Neural progenitor cell (in vitro differentiated cells): ENCODE measurements at regions not wholly inside any gene's neighbourhood (a gene's known extent, or its start where the extent isn't known, plus 50 kb on each side); places are given as distances from the start of the nearest gene placed in this dataset.

Experiments
- EZH2 ChIP-seq: fragments of 200-600 bp; sonication (generic); IDR thresholded peaks from 2 replicates; pipeline ENCODE4 v1.6.1; 2017; ENCODE audit warnings: antibody characterized with exemption, mild to moderate bottlenecking, moderate library complexity
- TF ChIP-seq, protein P1 (sequence below): fragments of 200-600 bp; sonication (generic); IDR thresholded peaks from 2 replicates; pipeline ENCODE4 v1.5.1; 2017; ENCODE audit warnings: antibody characterized with exemption, mild to moderate bottlenecking

DNA sequence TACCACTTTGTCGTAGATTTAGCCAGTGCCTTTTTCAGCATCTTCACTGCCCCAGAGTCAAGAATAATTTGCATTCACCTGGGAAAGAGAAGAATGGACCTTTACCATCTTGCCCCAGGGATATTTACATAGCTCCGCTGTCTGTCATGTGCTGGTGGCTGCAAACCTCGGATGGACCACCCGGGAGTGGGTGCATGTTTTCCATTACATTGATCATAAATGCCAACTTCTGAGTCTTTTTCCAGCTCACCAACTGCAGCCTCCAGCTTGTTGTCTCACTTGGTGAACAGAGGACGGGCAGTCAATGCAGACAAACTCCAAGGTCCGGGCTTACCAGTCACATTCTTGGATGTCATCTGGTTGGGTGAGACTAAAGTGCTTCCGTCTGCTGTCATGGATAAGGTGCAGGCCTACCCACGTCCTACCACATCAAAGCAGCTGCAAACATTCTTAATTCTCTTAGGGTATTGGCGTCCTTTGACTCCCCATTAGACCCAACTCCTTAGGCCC lies 155.8 kb upstream of the APC start:
- TF ChIP-seq, protein P1, sequence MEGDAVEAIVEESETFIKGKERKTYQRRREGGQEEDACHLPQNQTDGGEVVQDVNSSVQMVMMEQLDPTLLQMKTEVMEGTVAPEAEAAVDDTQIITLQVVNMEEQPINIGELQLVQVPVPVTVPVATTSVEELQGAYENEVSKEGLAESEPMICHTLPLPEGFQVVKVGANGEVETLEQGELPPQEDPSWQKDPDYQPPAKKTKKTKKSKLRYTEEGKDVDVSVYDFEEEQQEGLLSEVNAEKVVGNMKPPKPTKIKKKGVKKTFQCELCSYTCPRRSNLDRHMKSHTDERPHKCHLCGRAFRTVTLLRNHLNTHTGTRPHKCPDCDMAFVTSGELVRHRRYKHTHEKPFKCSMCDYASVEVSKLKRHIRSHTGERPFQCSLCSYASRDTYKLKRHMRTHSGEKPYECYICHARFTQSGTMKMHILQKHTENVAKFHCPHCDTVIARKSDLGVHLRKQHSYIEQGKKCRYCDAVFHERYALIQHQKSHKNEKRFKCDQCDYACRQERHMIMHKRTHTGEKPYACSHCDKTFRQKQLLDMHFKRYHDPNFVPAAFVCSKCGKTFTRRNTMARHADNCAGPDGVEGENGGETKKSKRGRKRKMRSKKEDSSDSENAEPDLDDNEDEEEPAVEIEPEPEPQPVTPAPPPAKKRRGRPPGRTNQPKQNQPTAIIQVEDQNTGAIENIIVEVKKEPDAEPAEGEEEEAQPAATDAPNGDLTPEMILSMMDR: no peak
- TF ChIP-seq EZH2: no peak
